ENCODE measurements at regions not wholly inside any gene's neighbourhood (a gene's known extent, or its start where the extent isn't known, plus 50 kb on each side); places are given as distances from the start of the nearest gene placed in this dataset.

DNA sequence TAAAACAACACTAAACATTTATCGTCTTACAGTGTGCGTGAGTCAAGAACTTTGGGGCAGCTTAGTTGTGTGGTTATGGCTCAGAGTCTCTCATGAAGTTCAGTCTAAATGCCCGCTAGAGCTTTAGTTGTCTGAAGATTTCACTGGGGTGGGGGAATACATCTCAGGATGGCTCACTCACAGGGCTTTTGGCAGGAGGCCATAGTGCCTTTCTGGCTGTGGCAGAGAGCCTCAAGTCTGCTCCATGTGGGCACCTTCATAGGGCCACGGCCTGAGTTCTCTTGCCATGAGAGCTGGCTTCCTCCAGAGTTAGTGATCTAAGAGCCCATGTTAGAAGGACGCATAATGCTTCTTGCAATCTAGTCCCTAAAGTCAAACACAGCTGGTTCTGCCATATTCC lies 258.8 kb upstream of the NUDT12 start:
- TF ChIP-seq, protein P1, sequence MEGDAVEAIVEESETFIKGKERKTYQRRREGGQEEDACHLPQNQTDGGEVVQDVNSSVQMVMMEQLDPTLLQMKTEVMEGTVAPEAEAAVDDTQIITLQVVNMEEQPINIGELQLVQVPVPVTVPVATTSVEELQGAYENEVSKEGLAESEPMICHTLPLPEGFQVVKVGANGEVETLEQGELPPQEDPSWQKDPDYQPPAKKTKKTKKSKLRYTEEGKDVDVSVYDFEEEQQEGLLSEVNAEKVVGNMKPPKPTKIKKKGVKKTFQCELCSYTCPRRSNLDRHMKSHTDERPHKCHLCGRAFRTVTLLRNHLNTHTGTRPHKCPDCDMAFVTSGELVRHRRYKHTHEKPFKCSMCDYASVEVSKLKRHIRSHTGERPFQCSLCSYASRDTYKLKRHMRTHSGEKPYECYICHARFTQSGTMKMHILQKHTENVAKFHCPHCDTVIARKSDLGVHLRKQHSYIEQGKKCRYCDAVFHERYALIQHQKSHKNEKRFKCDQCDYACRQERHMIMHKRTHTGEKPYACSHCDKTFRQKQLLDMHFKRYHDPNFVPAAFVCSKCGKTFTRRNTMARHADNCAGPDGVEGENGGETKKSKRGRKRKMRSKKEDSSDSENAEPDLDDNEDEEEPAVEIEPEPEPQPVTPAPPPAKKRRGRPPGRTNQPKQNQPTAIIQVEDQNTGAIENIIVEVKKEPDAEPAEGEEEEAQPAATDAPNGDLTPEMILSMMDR (tag by site-specific recombination; IDR thresholded peaks at IDR 0.05): no peak
- TF ChIP-seq ZNF274 (IDR thresholded peaks at IDR 0.05; ENCODE audit: low read length) (no peak), ZNF274 (tag by site-specific recombination; IDR thresholded peaks at IDR 0.05; ENCODE audit: borderline replicate concordance) (no peak), ZNF24 (tag by site-specific recombination; IDR thresholded peaks at IDR 0.05) (no peak), ZBTB17 (tag by site-specific recombination; IDR thresholded peaks at IDR 0.05) (no peak)

Measured in HEK293 (cell line).